ENCODE measurements at regions not wholly inside any gene's neighbourhood (a gene's known extent, or its start where the extent isn't known, plus 50 kb on each side); places are given as distances from the start of the nearest gene placed in this dataset.

GRCh38 chr11:97498891-97499290 lies 1109.1 kb downstream of the JRKL start:
- H3K9me3 ChIP-seq = no peaks in the 10 kb centered on the region

GRCh38 chr11:97502201-97502600 lies 1112.4 kb downstream of the JRKL start:
- TF ChIP-seq POLR2AphosphoS5 (IDR thresholded peaks at IDR 0.05) (no peak), CTCF (IDR thresholded peaks at IDR 0.05) (no peak), POLR2A (IDR thresholded peaks at IDR 0.05) (no peak)
- H3K4me3 ChIP-seq = no peak overlapping the region
- DNase-seq (ENCODE audit: low spot score in 2 of 2) = no peak
- intact Hi-C loops (cut with DNase I; ENCODE audit: low total_unique reads) = no loop called here
- H3K9me3 ChIP-seq = no peaks in the 10 kb centered on the region
- no peaks in the 10 kb centered on the region for H3K36me3 ChIP-seq
- H3K4me1 ChIP-seq = no peaks in the 10 kb centered on the region
- H3K27ac ChIP-seq = no peak overlapping the region
- no peaks in the 10 kb centered on the region for H3K27me3 ChIP-seq

More at GRCh38 chr11:97498891-97499290, 1109.1 kb downstream of the JRKL start:
- intact Hi-C loops (cut with DNase I; ENCODE audit: low total_unique reads) = no loop called here
- DNase-seq (ENCODE audit: low spot score in 2 of 2) = no peak
- Histone ChIP-seq H3K27ac (no peak overlapping the region), H3K4me1 (no peaks in the 10 kb centered on the region), H3K36me3 (no peaks in the 10 kb centered on the region), H3K27me3 (no peaks in the 10 kb centered on the region), H3K4me3 (no peak overlapping the region)
- TF ChIP-seq POLR2AphosphoS5 (IDR thresholded peaks at IDR 0.05) = no peak
- no peak for TF ChIP-seq POLR2A (IDR thresholded peaks at IDR 0.05)
- TF ChIP-seq CTCF (IDR thresholded peaks at IDR 0.05) = no peak

GRCh38 chr11:97506076-97506759 lies 1116.4 kb downstream of the JRKL start:
- no peak overlapping the region for H3K4me3 ChIP-seq

GRCh38 chr11:97514446-97514845 lies 1124.6 kb downstream of the JRKL start:
- no peak for DNase-seq (ENCODE audit: low spot score in 2 of 2)
- H3K36me3 ChIP-seq = no peaks in the 10 kb centered on the region
- H3K27me3 ChIP-seq = no peaks in the 10 kb centered on the region
- intact Hi-C loops (cut with DNase I; ENCODE audit: low total_unique reads) = no loop called here
- no peak overlapping the region for H3K4me3 ChIP-seq
- H3K9me3 ChIP-seq = peaks cover 0 to 6% of the 10 kb centered on the region in 2 donors
- H3K4me1 ChIP-seq = no peaks in the 10 kb centered on the region
- TF ChIP-seq POLR2AphosphoS5 (IDR thresholded peaks at IDR 0.05) (no peak), CTCF (IDR thresholded peaks at IDR 0.05) (no peak), POLR2A (IDR thresholded peaks at IDR 0.05) (no peak)
- no peak overlapping the region for H3K27ac ChIP-seq

More at GRCh38 chr11:97506076-97506759, 1116.4 kb downstream of the JRKL start:
- DNase-seq (ENCODE audit: low spot score in 2 of 2) = no peak
- Histone ChIP-seq H3K27me3 (no peaks in the 10 kb centered on the region), H3K4me1 (no peaks in the 10 kb centered on the region), H3K27ac (no peak overlapping the region), H3K36me3 (no peaks in the 10 kb centered on the region), H3K9me3 (no peaks in the 10 kb centered on the region)
- no peak for TF ChIP-seq CTCF (IDR thresholded peaks at IDR 0.05)
- intact Hi-C loops (cut with DNase I; ENCODE audit: low total_unique reads) = no loop called here

- no peaks in the 10 kb centered on the region for H3K36me3 ChIP-seq
- H3K4me1 ChIP-seq = no peaks in the 10 kb centered on the region
- intact Hi-C loops (cut with DNase I; ENCODE audit: low total_unique reads) = loop anchor here (2.0 kb wide), 1 partner anchor 20 kb away; no protein-coding TSS in a partner anchor
- no peaks in the 10 kb centered on the region for H3K27me3 ChIP-seq
- H3K9me3 ChIP-seq = peaks cover 0 to 14% of the 10 kb centered on the region in 2 donors
- TF ChIP-seq POLR2AphosphoS5 (IDR thresholded peaks at IDR 0.05) (no peak), POLR2A (IDR thresholded peaks at IDR 0.05) (no peak), CTCF (IDR thresholded peaks at IDR 0.05) (no peak)
- no peak overlapping the region for H3K4me3 ChIP-seq
- DNase-seq (ENCODE audit: low spot score in 2 of 2) = no peak
- H3K27ac ChIP-seq = no peak overlapping the region
Measured at GRCh38 chr11:97516688-97517087, 1126.9 kb downstream of the JRKL start.

Data from breast epithelium (tissue), 4 donors.